GM10266 (cell line): ENCODE measurements at regions not wholly inside any gene's neighbourhood (a gene's known extent, or its start where the extent isn't known, plus 50 kb on each side); places are given as distances from the start of the nearest gene placed in this dataset.

Source experiments
- DNase-seq: peaks from one replicate; pipeline ENCODE4 v3.0.0; 2012; ENCODE audit errors: extremely low spot score
- TF ChIP-seq, protein P1 (sequence below): IDR thresholded peaks from 2 replicates; pipeline ENCODE4 v1.5.1; 2012; ENCODE audit warnings: mild to moderate bottlenecking, low read depth; ENCODE audit not compliant: control insufficient read depth, insufficient read depth; ENCODE audit errors: missing control alignments

DNA sequence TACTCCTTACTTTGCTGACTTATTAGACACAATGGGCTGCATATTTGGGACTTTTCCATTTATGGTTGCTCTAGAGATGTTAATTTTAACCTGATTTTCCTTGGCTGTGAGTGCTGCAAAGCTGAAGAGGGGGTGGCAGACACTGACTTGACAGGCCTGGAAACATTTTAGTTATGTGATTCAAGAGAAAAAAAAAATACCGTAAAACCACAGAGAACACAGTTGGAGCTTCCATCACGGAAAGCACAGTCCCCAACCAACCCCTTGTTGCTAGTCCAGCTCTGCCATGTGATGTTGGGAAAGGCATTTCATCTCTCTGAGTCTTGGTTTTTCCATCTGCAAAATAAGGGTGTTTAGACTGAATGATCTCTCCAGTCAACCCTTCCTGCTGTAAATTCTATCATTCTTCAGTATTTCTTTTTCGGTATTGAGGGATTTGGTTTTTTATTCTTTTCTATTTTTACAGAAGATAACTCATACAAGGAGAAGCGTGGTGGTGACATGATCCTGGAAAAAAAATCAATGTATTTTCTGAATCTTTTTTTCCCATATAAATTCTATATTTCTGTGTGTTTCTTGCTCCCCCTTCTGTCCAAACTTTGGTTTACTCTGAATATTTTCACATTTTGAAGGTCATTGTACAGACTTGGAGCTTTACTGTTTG is 246.1 kb downstream of the REEP3 start:
- TF ChIP-seq, protein P1, sequence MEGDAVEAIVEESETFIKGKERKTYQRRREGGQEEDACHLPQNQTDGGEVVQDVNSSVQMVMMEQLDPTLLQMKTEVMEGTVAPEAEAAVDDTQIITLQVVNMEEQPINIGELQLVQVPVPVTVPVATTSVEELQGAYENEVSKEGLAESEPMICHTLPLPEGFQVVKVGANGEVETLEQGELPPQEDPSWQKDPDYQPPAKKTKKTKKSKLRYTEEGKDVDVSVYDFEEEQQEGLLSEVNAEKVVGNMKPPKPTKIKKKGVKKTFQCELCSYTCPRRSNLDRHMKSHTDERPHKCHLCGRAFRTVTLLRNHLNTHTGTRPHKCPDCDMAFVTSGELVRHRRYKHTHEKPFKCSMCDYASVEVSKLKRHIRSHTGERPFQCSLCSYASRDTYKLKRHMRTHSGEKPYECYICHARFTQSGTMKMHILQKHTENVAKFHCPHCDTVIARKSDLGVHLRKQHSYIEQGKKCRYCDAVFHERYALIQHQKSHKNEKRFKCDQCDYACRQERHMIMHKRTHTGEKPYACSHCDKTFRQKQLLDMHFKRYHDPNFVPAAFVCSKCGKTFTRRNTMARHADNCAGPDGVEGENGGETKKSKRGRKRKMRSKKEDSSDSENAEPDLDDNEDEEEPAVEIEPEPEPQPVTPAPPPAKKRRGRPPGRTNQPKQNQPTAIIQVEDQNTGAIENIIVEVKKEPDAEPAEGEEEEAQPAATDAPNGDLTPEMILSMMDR, result peak; percentile 16
- DNase-seq, result no peak

DNA sequence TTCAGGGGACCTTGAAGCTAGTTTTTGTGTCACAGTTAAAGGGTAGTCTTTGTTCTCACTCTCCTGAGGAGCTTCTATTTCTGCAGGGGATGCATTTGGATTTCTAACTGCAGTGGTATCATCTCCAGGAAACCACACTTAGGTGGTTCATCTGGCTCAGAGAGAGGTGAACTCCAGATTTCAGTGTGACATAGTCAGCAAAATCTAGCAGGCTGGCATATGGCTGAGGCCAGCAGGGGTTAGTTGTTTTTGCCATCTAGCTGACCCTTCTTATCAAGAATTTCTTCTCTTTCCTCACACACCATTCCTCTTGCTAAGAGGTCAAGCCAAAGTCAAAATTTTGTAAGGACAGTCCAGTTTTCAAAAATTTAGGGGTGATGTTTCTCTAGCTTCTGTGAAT is 248.2 kb downstream of the REEP3 start:
- TF ChIP-seq, protein P1, result no peak
- no peak for DNase-seq

DNA sequence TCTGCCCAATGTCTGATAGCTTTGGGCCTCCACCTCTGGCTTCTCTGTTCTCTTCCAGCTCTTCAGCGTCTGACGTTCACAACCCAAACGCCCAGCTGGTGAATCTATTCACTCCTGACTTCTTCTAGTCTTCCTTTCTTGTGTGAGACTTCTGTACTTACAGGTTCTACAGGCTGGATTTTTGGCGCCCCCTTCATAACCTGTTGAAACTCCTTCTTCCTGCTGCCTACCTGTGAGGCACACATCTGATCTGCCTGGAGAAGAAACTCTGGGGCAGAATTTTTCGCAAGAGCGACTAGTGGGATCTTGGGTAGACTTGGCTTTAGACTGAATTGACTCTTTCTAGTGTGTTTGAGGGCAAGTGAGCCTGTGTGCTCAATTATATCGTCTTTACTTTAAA is 249.3 kb downstream of the REEP3 start:
- TF ChIP-seq, protein P1, result no peak
- DNase-seq, result no peak

DNA sequence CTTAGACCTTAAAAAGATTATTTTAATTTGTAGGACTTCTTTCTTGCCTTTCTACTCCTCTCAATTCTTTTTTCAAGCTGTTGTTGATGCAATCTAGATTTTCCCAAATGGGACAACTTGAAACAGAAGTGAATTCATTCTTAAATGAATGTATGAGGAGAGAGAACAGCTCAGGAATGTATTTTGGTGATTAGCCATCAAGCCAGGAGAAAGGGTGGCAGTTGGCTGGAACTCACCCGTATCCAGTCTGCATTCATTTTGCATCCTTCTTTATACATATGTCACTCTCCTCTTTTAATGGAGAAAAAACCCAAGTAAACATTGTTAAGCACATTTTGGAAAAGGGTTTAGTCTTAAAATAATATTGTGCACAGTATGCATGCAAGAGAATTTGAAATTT is 251.3 kb downstream of the REEP3 start:
- DNase-seq, result no peak
- TF ChIP-seq, protein P1, result no peak

DNA sequence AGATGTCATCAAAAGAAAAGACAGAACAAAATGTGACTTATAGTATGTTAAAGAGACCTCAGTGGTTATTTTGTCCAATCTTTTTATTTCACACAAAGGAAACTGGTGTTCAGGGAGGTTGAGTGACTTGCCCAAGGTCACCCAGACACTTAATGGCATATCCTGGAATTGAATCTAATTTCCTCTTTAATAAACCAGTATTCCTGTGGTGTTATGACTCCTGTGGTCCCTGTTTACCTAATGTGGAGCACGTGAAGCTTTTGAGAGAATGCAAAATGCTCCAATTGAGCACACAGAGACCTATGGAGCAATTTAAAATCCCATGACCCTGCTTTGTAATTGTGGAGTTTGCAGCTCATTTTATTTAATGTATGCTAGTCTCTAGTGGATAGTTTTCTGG is 251.9 kb downstream of the REEP3 start:
- TF ChIP-seq, protein P1, result no peak
- DNase-seq, result no peak

DNA sequence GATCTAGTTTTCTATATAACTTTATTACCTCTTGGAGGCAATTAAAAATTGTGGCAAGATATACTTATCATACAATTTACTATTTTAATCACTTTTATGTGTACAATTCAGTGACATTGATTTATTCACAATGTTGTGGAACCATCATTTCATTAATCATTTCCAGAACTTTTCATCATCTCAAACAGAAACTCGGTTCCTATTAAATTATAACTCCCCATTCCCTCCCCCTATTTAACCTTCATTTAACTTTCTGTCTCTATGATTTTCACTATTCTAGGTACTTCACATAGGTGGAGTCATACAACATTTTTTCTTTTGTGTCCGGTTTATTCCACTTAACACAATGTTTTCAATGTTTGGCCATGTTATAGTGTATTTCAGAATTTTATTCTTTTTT is 252.8 kb downstream of the REEP3 start:
- TF ChIP-seq, protein P1, result no peak
- no peak for DNase-seq

DNA sequence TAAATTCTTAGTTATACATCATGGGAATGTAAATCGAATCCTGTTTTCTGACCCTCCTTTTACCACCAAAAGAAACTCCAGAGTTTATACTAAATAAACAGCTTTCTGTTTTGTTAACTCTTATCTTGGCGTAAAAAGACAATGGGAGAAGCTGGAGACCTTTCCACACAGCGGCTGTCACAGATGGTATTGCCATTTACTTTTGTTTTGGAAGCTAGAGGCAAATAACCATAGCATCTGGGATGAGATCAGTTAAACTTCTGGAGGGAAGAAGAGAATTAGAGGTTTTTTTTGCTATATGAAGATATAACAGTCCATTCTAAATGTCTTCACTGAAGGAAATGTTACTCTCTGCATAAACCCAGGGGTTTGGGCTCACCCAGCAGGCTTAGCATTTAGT is 258.9 kb downstream of the REEP3 start:
- TF ChIP-seq, protein P1, result no peak
- DNase-seq, result no peak
